HG03196 (cell line): ENCODE measurements at regions not wholly inside any gene's neighbourhood (a gene's known extent, or its start where the extent isn't known, plus 50 kb on each side); places are given as distances from the start of the nearest gene placed in this dataset.

ENCODE experiments used
- ATAC-seq: cut with Tn5 transposase; IDR thresholded peaks from one replicate; pipeline ENCODE4 v1.9.1; 2021; ENCODE audit not compliant: unreplicated experiment

DNA sequence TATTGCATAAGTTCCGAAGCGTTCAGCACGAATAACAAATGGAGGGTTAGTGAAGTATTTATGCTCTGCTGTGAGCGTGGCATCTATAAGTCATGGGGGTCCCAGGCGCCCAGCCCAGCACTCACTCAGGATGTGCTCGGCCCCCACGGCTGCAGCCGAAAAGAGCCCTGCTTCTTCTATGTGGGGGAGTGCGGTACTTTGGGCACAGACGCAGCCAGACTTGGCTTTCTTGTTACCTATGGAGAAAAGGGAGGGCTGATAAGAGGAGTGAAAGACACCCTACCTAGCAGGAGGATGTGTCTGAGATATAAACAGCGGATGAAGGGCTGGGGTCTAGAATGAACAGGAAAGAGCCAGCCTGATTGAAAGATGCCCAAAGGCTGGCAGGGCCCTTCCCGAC lies 51.4 kb downstream of the MRPL36 start:
- no peak for ATAC-seq

DNA sequence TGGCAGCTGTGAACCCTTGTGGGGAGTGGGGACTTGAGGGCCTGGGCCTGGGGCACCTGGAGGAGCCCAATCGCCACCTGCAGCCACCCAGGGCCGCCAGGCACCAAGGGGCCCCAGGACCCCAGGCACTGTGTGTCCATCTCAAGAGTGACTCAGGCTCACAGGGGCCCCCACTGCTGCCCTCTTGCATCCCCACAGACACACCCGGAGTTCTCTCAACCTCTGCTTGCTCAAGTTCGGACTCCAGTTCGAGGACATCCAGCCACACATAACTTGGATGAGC lies 51.9 kb downstream of the MRPL36 start:
- no peak for ATAC-seq

DNA sequence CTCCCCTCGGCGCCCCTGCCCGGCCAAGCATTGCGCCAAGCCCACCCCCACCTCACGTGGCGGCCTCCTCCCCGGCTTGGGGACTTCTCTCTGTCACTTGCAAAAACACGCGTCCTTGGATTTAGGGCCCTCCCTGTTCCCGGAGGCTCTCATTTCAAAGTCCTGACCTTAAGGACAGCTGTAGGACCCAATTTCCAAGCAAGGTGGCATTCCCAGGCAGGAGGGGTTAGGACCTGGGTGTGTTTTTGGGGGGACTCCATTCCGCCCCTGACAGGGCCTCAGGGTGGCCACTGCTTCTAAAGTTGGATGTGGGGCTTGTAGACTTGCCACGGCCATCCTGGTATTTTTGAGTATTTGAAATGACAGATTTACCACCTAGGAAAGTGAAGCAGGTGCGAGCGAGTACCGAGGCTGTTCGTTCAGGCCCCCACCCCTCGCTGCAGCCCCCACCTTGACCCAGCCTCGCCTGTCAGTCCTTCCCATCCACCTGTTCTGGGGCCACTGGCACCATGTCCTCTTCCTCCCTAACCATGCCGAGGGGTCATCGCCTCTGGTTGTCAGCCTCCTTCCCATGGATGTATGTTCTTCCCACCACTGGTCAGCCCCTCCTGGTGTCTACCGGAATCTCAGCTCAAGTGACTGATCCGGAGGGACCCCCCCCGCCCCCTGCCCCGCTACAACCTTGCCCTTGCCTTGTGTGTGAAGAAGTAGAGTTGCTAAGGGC lies 52.4 kb downstream of the MRPL36 start:
- no peak for ATAC-seq

DNA sequence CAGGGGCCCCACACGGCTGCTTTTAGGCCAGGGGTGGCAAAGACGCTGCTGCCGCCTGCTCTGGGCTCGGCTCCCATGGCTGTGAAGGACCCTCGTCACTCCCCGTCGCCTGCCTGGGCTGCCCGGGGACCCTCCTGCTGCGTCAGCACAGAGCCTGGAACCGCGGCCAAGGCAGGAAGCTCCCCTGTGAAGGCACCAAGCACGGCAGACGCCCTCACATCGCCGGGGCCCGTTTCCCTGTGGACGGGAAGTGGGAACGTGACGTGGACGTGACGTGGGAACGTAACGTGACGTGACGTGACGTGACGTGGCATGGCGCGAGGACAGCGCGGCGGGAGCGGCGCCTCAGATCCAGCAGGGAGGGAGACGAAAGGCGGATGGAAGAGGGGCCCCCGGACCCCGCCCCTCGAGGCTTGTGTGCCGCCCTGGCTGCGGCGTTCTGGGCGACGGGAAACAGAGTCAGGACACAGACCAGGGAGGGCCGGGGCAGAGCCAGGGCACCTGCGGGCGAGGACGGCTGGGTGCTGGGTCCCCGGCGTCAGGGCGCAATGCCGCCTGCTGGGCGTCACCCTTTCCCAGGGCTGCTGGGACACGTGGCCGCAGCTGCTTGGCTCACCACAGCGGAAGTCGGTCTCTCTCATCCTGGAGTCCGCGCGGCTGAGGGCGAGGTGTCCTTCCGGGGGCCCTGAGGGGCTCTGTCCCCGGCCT lies 53.1 kb downstream of the MRPL36 start:
- ATAC-seq: no peak

DNA sequence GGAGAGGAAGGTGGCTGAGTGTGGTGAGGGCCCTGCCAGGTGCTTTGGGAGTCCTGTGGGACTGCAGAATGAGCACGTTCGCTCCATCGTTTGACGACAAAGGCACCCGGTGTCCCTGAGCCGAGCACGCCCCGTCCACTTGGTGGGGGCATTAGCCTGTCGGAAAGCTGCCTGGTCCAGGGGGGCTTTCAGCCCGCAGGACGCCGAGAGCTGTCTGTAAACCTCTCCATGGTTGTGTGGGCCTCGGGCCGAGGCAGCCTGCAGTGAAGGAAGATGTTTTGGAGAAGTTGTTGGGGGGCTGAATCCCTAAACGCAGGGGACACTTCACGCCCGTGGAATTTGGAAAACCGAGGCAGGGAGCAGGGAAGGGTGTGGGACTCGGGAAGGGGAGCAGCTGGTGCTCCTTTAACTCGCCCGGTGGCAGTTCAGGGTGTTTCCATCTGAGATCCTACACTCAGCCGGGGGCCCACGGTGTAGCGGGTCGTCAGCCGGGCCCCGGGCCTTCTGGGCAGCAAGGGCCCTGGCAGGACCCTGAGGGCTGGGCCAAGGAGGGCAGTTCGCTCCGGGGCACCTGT lies 53.8 kb downstream of the MRPL36 start:
- no peak for ATAC-seq

DNA sequence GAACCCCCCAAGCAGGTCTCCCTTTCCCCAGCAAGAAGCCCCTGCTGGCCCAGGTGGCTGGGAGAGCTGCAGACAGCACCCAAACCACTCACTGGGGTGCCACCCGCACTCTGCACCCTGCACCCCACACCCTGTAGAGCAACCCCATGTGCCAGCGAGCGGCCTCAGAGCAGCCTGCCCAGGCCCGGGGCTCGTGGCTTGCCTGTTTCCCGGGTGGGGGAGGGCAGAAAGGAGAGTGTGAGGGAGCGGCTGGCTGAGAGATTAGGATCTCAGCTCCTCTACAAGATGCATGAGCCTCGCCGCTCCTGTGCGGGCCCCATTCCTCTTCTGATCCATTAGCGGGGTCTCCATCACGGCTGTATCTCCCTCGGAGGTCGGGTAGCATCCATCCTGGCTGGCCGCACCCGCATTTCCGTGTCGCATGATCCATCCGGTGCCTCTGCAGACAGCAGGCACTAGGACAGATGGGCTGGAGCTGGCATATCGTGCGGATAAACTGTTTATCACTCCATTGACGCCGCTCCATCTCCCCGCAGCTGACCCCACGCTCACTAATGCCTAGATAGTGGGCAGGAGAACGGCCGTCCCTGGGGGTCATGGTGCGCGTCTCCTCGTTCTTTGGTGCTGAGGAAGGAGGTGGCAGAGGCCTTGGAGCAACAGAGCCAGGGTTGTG lies 54.4 kb downstream of the MRPL36 start:
- no peak for ATAC-seq

DNA sequence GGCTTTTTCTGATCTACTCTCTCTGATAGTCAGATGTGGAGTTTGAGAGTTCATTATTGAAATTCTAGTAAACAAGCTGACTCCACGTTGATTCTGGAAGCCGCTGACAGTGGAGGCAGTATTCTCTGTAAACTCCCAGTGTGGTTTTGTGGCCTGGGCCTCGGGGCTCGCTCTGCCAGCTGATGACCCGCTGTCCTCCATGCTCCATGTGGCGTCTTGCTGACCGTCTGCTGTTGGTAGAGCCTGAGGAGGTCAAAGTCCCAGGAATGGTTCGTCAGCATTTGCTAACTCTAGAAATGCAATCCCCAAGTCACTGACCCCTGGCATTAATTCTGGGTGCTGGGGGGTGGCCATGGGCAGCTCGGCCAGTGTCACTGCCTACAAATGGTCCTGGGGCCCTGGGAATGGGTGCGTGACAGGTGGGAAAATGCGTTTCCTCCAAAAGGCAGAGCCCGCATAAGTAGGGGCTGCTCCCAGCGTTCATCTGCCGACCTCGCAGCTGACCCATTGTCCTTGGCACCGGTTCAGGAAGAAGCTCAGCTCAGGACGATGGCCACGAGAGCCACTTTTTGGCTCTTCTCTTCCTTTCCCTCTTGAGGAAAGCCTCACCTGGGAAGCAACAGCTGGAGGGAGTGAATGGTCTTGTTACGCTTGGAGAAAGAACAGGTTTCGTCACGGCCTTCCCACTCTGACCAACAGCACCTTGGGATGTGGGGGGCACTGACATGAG lies 55.1 kb downstream of the MRPL36 start:
- ATAC-seq: no peak

DNA sequence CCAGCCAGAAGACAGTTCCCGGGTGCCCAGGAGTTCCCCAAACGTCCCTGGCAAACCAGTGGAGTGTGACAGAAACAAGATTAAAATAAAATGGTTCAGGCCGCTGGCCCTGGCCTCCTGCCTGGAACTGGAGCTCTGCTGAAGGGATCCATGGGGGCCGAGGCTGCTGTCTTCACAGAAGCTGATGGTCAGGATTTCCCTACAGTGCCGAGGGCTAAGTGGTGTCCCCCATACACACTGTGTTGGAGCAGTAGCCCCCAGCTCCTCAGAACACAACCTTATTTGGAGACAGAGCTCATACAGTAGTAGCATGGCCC lies 55.9 kb downstream of the MRPL36 start:
- no peak for ATAC-seq

DNA sequence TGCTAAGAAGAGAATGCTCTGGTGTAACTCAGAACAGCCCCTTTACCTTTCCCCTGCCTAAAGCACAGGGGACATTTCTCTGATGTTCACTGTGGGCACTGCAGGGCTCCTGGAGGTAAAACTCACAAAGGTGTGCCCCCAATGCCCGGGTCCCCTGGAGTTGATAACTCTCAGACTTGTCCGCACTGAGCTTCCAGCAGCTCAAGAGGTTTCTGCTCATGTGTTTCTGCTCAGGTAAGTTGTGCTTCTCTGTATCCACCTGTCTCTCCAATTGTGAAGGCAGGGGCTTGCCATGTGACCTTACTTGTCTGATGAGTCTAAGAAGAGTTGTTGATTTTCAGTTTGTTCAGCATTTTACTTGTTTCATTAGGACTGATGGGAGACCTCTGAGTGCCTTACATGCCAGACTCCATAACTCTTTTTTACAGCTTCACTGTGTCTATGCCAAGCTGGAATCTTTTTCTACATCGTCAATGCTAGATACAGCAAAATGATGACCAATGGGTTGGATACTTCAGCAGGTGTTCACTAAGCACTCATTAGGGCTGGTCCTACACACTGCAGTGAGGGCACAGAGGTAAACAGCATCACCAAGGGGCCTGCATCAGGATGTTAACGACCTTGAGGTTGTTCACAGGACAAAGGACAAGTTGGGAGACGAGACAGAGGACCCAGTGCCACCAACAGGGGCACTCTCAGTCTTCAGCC lies 56.4 kb downstream of the MRPL36 start:
- ATAC-seq: no peak

DNA sequence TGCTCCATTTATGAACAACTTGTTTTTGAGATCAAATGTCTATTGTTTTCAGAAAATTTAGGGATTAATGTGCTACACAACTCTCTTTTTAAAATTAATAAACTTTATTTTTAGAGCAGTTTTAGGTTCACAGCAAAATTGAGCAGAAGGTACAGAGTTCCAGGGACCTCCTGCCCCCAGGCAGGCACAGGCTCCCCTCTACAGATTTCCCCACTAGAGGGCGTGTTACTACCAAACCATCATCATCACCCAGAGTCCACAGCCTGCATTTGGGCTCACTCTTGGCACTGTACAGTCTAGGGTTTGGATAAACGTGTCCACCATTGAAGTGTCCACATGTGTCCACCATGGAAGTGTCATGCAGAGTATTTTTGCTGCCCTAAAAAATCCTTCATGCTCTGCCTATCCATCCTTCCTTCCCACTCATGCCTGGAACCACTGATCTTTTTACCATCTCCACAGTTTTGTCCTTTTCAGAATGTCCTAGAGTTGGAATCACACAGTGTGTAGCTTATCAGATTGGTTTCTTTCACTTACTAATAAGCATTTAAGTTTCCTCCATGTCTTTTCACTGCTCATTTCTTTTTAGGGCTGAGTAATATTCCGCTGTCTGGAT lies 61.7 kb downstream of the MRPL36 start:
- peak; percentile 65 for ATAC-seq

DNA sequence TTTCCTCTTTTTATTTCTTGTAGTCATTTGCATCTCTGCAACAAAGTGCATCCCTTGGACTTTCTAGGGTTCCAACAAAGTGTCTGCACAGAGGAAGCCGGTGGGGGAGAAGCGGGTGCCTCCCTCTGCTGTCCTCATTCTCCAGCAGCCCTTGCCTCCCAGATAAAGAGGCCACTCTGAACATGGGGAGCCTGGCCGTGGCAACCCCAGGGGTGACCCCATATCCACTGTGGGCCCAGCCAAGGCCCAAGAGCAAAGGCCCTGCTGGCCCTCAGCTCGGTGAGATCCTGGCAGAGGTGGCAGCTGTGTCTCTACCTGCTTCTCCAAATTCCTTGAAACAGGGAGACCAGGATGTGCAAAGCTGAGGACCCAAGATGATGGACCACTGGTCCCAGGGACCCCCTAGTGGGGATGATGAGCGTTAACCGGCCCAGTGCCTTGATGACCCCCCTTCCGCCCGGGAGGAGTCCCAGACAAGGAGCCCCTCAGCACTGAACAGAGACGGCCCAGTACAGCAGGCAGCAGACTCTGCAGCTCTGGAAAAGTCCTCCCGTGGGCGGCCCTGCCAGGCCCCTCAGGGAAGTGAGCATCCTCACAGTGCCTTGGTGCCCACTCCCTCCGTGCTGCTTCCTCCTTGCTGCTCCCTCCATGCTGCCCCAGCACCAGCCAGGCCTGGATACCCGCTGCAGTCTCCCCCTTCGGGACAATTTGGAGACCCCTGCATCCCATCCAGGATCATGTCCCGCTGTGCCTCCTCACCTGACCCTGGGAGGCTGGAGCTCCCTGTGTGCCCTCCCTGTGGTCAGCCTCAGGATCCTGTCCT lies 62.5 kb downstream of the MRPL36 start:
- ATAC-seq: no peak

DNA sequence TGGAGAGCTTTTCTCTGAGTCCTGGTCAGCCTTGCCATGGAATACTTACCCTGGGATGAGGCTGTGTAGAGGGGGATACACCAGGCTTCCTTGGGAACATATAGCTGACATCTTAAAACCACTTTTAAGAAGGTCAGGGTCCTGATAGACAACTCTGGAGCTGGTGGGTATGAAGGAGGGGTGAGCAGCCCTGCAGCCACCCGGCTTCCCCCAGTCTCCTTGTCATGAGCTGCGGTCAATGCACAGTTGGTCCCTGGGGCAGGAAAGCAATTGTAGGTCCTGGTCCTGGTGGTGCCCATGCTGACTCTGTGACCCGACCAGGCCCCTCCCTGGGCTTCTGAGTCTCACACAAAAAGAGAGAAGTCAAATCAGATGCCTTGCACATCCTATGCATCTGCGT lies 63.6 kb downstream of the MRPL36 start:
- no peak for ATAC-seq

DNA sequence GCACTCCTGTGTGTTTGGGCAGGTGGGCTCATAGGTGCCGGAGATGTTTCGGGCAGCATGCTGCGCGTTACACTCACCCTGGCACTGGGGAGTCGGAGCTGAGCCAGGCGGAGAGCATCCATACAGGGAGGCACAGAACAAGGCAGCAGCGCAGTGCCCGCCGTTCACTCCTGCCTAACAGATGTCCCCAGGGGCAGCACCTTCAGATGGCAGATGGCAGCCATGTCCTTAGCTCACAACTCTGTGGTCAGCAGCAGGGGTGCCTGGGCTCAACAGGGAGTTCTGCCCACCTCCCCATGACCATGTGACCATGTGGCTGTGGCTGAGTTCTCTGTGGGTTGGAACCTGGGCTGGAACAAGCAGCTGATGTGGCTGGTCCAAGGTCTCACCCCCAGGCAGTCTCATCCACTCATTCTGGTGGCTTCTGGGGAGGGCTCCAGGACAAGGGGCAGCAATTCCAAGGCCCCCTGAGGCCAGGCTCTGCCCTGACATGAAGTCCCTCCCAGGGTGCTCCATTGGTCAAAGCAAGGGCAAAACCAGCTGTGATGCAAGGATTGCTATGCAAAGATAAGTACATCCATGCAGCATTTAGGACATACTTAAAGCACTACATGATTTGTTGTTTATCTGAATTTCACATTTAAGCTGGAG lies 64.2 kb downstream of the MRPL36 start:
- no peak for ATAC-seq

DNA sequence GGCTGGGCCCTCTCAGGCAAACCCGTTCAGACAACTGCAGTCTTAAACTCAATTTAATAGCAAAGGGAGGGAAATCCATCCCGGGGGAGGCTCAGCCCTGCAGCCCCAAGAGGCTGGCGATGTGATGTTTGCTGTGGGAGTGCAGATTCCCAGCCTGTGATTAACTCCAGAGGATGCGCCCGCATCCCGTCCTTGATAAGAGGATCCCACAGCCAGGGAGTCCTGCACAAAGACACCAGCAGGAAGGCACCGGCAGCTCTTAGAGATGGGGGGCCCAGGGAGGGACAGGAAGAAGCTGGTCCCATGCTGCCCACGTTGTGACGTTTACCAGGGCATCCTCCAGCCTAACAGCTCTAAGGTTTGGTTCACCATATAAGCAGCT lies 64.7 kb downstream of the MRPL36 start:
- ATAC-seq: no peak

DNA sequence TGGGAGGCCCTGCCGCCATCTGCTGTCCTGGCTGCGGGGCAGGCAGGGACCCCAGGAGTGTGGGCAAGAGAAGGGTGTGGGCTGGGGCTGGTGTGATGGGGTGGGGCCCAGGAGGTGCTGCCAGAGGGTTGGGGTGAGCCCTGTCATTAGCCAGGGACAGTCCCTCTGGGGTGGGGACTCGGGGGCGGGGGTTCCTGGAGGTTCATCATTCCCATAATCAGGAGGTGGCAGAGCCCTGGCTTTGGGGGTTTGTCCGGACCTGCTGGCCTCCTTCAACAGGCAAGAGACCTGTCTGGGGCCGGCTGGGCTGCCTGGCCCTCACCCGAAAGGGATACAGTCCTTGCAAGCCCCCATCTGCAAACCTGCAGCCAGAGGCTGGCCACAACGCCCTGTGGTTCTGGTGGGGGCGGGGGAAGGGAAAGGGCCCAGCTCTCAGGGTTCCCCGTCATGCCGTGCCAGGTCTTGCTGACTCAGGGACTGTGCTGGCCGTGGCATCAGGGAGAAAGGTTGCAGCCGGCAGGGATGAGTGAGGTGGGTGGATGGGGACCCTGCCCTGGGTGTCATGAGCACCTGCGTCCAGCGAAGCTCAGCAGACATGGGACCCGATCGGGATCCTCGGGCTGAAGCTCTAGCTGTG lies 65.2 kb downstream of the MRPL36 start:
- ATAC-seq: no peak

DNA sequence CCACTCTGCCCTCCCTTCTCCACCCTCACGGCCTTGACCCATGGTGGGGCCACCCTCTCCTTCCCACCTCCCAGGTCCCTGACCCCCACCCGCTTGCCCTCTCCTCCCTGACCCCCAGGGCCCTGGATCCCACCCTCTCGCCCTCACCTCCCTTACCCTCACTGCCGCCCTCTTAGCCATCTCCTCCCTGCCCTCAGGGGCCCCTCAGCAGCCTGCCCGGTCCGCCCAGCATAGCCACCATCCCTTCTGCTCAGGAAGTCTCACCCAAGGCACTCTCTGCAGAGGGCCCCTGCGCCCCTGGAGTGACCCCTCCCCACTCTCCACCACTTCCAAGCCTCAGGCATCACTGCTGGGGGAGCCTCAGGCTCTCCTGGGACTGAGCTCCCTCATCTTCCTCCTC lies 66.3 kb downstream of the MRPL36 start:
- ATAC-seq: no peak

DNA sequence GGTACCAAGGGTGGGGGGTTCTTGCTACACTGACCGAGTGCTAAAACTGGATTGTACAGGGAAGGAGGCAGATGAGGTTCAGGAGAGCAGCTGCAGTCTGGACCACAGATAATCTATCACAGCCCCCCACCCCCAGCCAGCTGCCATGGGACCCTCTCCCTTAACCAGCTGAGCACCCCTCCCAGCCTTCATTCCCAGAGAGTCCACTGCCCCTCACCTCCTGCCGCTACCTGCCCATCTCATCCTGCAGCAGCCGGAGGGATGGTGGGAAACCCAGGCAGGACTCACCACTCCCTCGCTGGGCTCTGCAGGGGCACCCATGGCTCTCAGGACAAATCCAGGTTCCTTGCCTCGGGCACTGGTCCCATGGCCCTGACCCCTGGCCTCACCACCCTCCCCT lies 66.7 kb downstream of the MRPL36 start:
- no peak for ATAC-seq

DNA sequence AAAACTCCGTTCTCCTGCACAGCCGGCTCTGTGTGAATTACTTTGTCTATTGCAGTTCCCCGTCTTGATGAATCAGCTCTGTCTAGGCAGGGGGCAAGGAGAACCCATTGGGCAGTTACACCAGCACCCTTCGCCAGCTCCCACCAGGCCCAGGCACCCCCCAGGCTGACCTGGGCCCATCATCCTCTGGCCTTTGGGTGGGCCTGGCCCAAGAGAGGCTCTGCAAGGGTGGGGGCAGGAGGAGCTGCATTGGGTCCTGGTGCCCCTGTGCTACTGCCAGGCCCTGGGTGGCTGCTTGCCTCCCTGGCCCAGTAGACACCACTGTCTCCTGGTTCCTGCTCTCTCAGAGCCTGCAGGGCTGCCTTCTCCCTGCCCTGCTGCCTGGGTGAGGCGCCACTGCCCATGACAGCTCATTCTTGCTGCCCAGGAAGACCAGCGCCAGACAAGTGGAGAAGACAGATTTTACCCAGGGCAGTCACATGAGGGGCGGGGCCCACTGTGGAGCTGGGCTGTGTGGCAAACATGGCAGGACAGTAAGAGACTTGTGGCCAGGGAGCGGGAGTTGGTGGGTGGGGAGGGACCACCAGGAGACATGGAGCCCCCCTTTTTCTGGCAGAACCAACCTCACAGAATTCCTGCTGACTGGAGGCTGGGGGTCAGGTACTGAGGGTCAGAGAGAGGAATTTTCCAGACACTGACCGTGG lies 67.2 kb downstream of the MRPL36 start:
- no peak for ATAC-seq
